IMR-90 (cell line): ENCODE measurements at regions not wholly inside any gene's neighbourhood (a gene's known extent, or its start where the extent isn't known, plus 50 kb on each side); places are given as distances from the start of the nearest gene placed in this dataset.
A peak's percentile ranks its signal among the peaks of the same experiment; 100 is the strongest.

Experiments used
- ATAC-seq: fragments of 200-7000 bp; cut with Tn5 transposase; 2 replicates; pipeline ENCODE4 v1.9.1; 2020; ENCODE audit warnings: low read depth, mild to moderate bottlenecking, moderate library complexity
- BruUV-seq: library from RNA; stranded (reverse); fragments of 400-500 nt; replicated peaks from 2 replicates; lab custom pipeline; 2021; lab: Mats Ljungman, UMichigan
- CTCF ChIA-PET: fragments of 300-600 bp; formaldehyde crosslinking; extraction: SDS; loops from one replicate; lab custom pipeline; 2021; ENCODE audit warnings: antibody characterized with exemption; lab: Yijun Ruan, JAX
- POLR2A ChIA-PET: fragments of 300-600 bp; sonication (Branson Sonifier 250); formaldehyde crosslinking; loops from one replicate; lab custom pipeline; 2022; ENCODE audit warnings: antibody characterized with exemption; ENCODE audit not compliant: unreplicated experiment; lab: Charles Lee
- DNase-seq: peaks from one replicate; pipeline ENCODE4 v3.0.0; 2013
- H2AFZ ChIP-seq: replicated peaks from 2 replicates; pipeline ENCODE3; 2013; ENCODE audit warnings: low read length, mild to moderate bottlenecking; ENCODE audit not compliant: poor library complexity
- H2AK5ac ChIP-seq: 2 replicates; pipeline ENCODE4 v1.6.1; 2013; ENCODE audit warnings: low read depth, low read length, inconsistent platforms
- H2AK9ac ChIP-seq: replicated peaks from 2 replicates; pipeline ENCODE3; 2013; ENCODE audit warnings: mild to moderate bottlenecking, low read depth, low read length, moderate library complexity; ENCODE audit not compliant: poor library complexity
- H2BK120ac ChIP-seq: 2 replicates; pipeline ENCODE4 v1.6.1; 2013; ENCODE audit warnings: low read depth, low read length, inconsistent platforms
- H2BK15ac ChIP-seq: 3 replicates; pipeline ENCODE4 v1.6.1; 2013; ENCODE audit warnings: low read depth, low read length, inconsistent platforms
- H2BK20ac ChIP-seq: 2 replicates; pipeline ENCODE4 v1.6.1; 2013; ENCODE audit warnings: low read depth, mild to moderate bottlenecking, inconsistent platforms, low read length, moderate library complexity
- H2BK5ac ChIP-seq: 2 replicates; pipeline ENCODE4 v1.6.1; 2013; ENCODE audit warnings: mild to moderate bottlenecking, low read depth, low read length, inconsistent platforms; ENCODE audit not compliant: poor library complexity, severe bottlenecking
- H3K14ac ChIP-seq: replicated peaks from 2 replicates; pipeline ENCODE4 v1.6.1; 2013; ENCODE audit warnings: low read depth, low read length, inconsistent platforms
- H3K18ac ChIP-seq: 2 replicates; pipeline ENCODE4 v1.6.1; 2013; ENCODE audit warnings: low read depth, low read length, control low read depth
- H3K23ac ChIP-seq: 2 replicates; pipeline ENCODE4 v1.6.1; 2013; ENCODE audit warnings: low read depth, low read length, inconsistent platforms
- H3K27ac ChIP-seq: 2 replicates; pipeline ENCODE4 v1.5.1; 2013; ENCODE audit warnings: mild to moderate bottlenecking, control low read depth, low read length; ENCODE audit not compliant: insufficient read depth
- H3K27me3 ChIP-seq: 2 replicates; pipeline ENCODE4 v1.6.1; 2013; ENCODE audit warnings: low read length; ENCODE audit not compliant: control insufficient read depth, insufficient read depth
- H3K36me3 ChIP-seq: 2 replicates; pipeline ENCODE4 v1.6.1; 2013; ENCODE audit warnings: low read length, mixed read lengths; ENCODE audit not compliant: control insufficient read depth, insufficient read depth
- H3K4ac ChIP-seq: 2 replicates; pipeline ENCODE4 v1.6.1; 2013; ENCODE audit warnings: low read depth, low read length, inconsistent platforms
- H3K4me1 ChIP-seq: 2 replicates; pipeline ENCODE4 v1.6.1; 2013; ENCODE audit warnings: low read length, mixed read lengths; ENCODE audit not compliant: control insufficient read depth, insufficient read depth
- H3K4me2 ChIP-seq: 2 replicates; pipeline ENCODE4 v1.6.1; 2013; ENCODE audit warnings: low read depth, mild to moderate bottlenecking, control low read depth, low read length, moderate library complexity
- H3K4me3 ChIP-seq: 2 replicates; pipeline ENCODE4 v1.5.1; 2013; ENCODE audit warnings: low read depth, mild to moderate bottlenecking, control low read depth, low read length, moderate library complexity; ENCODE audit not compliant: insufficient read depth
- H3K56ac ChIP-seq: 2 replicates; pipeline ENCODE4 v1.6.1; 2013; ENCODE audit warnings: low read length, inconsistent platforms; ENCODE audit not compliant: insufficient read depth; ENCODE audit errors: extremely low read depth
- H3K79me1 ChIP-seq, 2 experiments: 2 replicates each; pipeline ENCODE4 v1.6.1; 2013; ENCODE audit warnings: low read length in 2 of 2, inconsistent platforms in 1 of 2, low read depth in 1 of 2
- H3K9ac ChIP-seq: 2 replicates; pipeline ENCODE4 v1.6.1; 2013; ENCODE audit warnings: low read depth, low read length, control low read depth
- H3K9me1 ChIP-seq: 2 replicates; pipeline ENCODE4 v1.6.1; 2013; ENCODE audit warnings: low read length, inconsistent platforms; ENCODE audit not compliant: insufficient read depth
- H3K9me3 ChIP-seq: 2 replicates; pipeline ENCODE4 v1.6.1; 2013; ENCODE audit warnings: low read length; ENCODE audit not compliant: control insufficient read depth, insufficient read depth
- H4K20me1 ChIP-seq: 2 replicates; pipeline ENCODE4 v1.6.1; 2013; ENCODE audit warnings: low read length, inconsistent platforms; ENCODE audit not compliant: insufficient read depth
- H4K5ac ChIP-seq: 2 replicates; pipeline ENCODE4 v1.6.1; 2013; ENCODE audit warnings: mild to moderate bottlenecking, low read depth, low read length, control low read depth
- H4K8ac ChIP-seq, 2 experiments: 2 replicates each; pipeline ENCODE4 v1.6.1; 2013; ENCODE audit warnings: low read depth in 2 of 2, low read length in 2 of 2, control low read depth in 1 of 2, inconsistent platforms in 1 of 2
- H4K91ac ChIP-seq: 2 replicates; pipeline ENCODE4 v1.6.1; 2013; ENCODE audit warnings: low read depth, low read length, inconsistent platforms; ENCODE audit not compliant: insufficient read depth
- CEBPB ChIP-seq: IDR thresholded peaks from 2 replicates; pipeline ENCODE4 v1.6.1; 2012; ENCODE audit warnings: low read depth, low read length, improper control_type of control experiment
- NFE2L2 ChIP-seq: fragments of 150-350 bp; IDR thresholded peaks from 2 replicates; pipeline ENCODE4 v1.6.1; 2016; ENCODE audit warnings: low read depth, mild to moderate bottlenecking, low read length
- POLR2A ChIP-seq: IDR thresholded peaks from 2 replicates; pipeline ENCODE4 v1.6.1; 2012; ENCODE audit warnings: mild to moderate bottlenecking, low read depth, low read length
- WGBS, 2 experiments: methylation state at CpG; one replicate each; pipeline versions ENCODE4 v1.1.5 to v1.1.7; 2013; ENCODE audit warnings: missing lambda C conversion rate in 2 of 2; ENCODE audit not compliant: insufficient read length in 1 of 2; ENCODE audit errors: extremely low coverage in 2 of 2; 5-methylcytosine and 5-hydroxymethylcytosine counted together
- dilution Hi-C: fragments of 300-500 bp; cut with HindIII; formaldehyde crosslinking; loops from one replicate; pipeline ENCODE4 v1.14.3; 2018; ENCODE audit warnings: low sequenced_read_pairs; ENCODE audit not compliant: unreplicated experiment
- in situ Hi-C: fragments of 300-500 bp; cut with MboI; formaldehyde crosslinking; loops from 3 replicates; pipeline ENCODE4 v1.14.3; 2019; ENCODE audit warnings: low sequenced_read_pairs, inconsistent platforms, mixed read lengths
- intact Hi-C: fragments of 100-400 bp; cut with micrococcal nuclease; formaldehyde crosslinking; loops from 2 replicates; pipeline ENCODE4 v1.10.0; 2022

- Histone ChIP-seq H3K4me2 (peak overlapping the region; percentile 18), H3K4me1 (peaks cover 8% of the 10 kb centered on the region), H3K23ac (peak overlapping the region; percentile 21), H2AFZ (no peak overlapping the region), H4K20me1 (no peaks in the 10 kb centered on the region), H3K79me1 (no peaks in the 10 kb centered on the region), H3K9ac (no peak overlapping the region), H2AK5ac (peak overlapping the region; percentile 63), H3K27ac (peak overlapping the region; percentile 71), H2BK5ac (peak overlapping the region; percentile 76), H3K9me1 (peaks cover 8% of the 10 kb centered on the region), H2AK9ac (no peak overlapping the region), H3K14ac (peak overlapping the region; percentile 34), H2BK120ac (peak overlapping the region; percentile 45), H4K5ac (peak overlapping the region; percentile 57; the same call in 1 of the 2 replicates), H2BK20ac (peak overlapping the region; percentile 75; the same call in 1 of the 2 replicates), H3K18ac (peak overlapping the region; percentile 85), H4K91ac (peak overlapping the region; percentile 60), H2BK15ac (peak overlapping the region; percentile 69; the same call in 2 of the 3 replicates), H3K4ac (peak overlapping the region; percentile 73), H4K8ac (peak overlapping the region in 1 of 2 experiments; percentile 41; a peak in 2 of 4 replicates), H3K27me3 (no peaks in the 10 kb centered on the region), H3K56ac (no peak overlapping the region), H3K36me3 (no peaks in the 10 kb centered on the region), H3K4me3 (no peak overlapping the region), H3K9me3 (no peaks in the 10 kb centered on the region)
- no TSS peak for BruUV-seq
- dilution Hi-C loops (no loop called here), in situ Hi-C loops (no loop called here), intact Hi-C loops (loop anchor here (5.0 kb wide), 1 partner anchor 195 kb away; the partner anchor contains the start of gene MYOCD)
- CTCF ChIA-PET, result no interaction called here
- POLR2A ChIA-PET, result no interaction called here
- no peak for TF ChIP-seq POLR2A
- TF ChIP-seq NFE2L2, result peak; percentile 53; the same call in 1 of the 2 replicates
- peak; percentile 70 for TF ChIP-seq CEBPB
- WGBS, 2 experiments, result no CpG with 5 or more reads among the region's 7 CpGs
- ATAC-seq (peak; percentile 88), DNase-seq (peak; percentile 71)
Measured at GRCh38 chr17:12472252-12473173, 193.2 kb upstream of the MYOCD start.
